GM10266 (cell line): ENCODE measurements at regions not wholly inside any gene's neighbourhood (a gene's known extent, or its start where the extent isn't known, plus 50 kb on each side); places are given as distances from the start of the nearest gene placed in this dataset.

Experiments used
- DNase-seq: peaks from one replicate; pipeline ENCODE4 v3.0.0; 2012; ENCODE audit errors: extremely low spot score
- CTCF ChIP-seq: IDR thresholded peaks from 2 replicates; pipeline ENCODE4 v1.5.1; 2012; ENCODE audit warnings: mild to moderate bottlenecking, low read depth; ENCODE audit not compliant: control insufficient read depth, insufficient read depth; ENCODE audit errors: missing control alignments

- no peak for TF ChIP-seq CTCF
Observed at GRCh38 chr6:98295515-98296175, 538.7 kb upstream of the POU3F2 start.

GRCh38 chr6:98308564-98308963 lies 525.8 kb upstream of the POU3F2 start:
- no peak for TF ChIP-seq CTCF
- DNase-seq: no peak

More at GRCh38 chr6:98295515-98296175, 538.7 kb upstream of the POU3F2 start:
- DNase-seq: no peak

GRCh38 chr6:98310443-98310842 lies 523.9 kb upstream of the POU3F2 start:
- TF ChIP-seq CTCF: no peak
- no peak for DNase-seq

GRCh38 chr6:98323605-98324004 lies 510.8 kb upstream of the POU3F2 start:
- no peak for TF ChIP-seq CTCF

GRCh38 chr6:98324446-98324845 lies 509.9 kb upstream of the POU3F2 start:
- no peak for DNase-seq

More at GRCh38 chr6:98323605-98324004, 510.8 kb upstream of the POU3F2 start:
- DNase-seq: no peak

GRCh38 chr6:98325366-98325765 lies 509.0 kb upstream of the POU3F2 start:
- no peak for TF ChIP-seq CTCF
- no peak for DNase-seq

More at GRCh38 chr6:98324446-98324845, 509.9 kb upstream of the POU3F2 start:
- no peak for TF ChIP-seq CTCF

- TF ChIP-seq CTCF: no peak
- no peak for DNase-seq
Observed at GRCh38 chr6:98333273-98333672, 501.1 kb upstream of the POU3F2 start.
